Adrenal gland (tissue), 9 donors: ENCODE measurements at regions not wholly inside any gene's neighbourhood (a gene's known extent, or its start where the extent isn't known, plus 50 kb on each side); places are given as distances from the start of the nearest gene placed in this dataset.

Experiments
- DNase-seq, 7 donors: peaks; one replicate each; pipeline ENCODE4 v3.0.0-alpha.2; 2019 to 2020
- H3K27ac ChIP-seq, 5 donors: fragments of 200-600 bp; sonication (generic) in 4 of 5; 1 replicate in 3 of 5; 2 replicates in 2 of 5; pipeline versions ENCODE4 v1.5.1 to v1.8.0; 2016 to 2020; ENCODE audit warnings: mild to moderate bottlenecking in 1 of 5
- H3K27me3 ChIP-seq: fragments of 200-600 bp; 2 replicates; pipeline ENCODE4 v1.8.0; 2021
- H3K36me3 ChIP-seq, 2 donors: fragments of 200-600 bp; replicated peaks in 1 of 2; 1 replicate in 1 of 2; 2 replicates in 1 of 2; pipeline versions ENCODE4 v1.5.1 to v1.8.0; 2018 to 2022
- H3K4me1 ChIP-seq, 2 donors: fragments of 200-600 bp; replicated peaks in 1 of 2; 1 replicate in 1 of 2; 2 replicates in 1 of 2; pipeline versions ENCODE4 v1.5.1 to v1.8.0; 2018 to 2021
- H3K4me3 ChIP-seq, 4 donors: fragments of 200-600 bp; sonication (generic) in 3 of 4; one replicate each; pipeline ENCODE4 v1.5.1; 2016 to 2018
- H3K9me3 ChIP-seq, 3 donors: fragments of 200-600 bp; sonication (generic) in 1 of 3; replicated peaks in 1 of 3; 1 replicate in 2 of 3; 2 replicates in 1 of 3; pipeline versions ENCODE4 v1.5.1 to v1.8.0; 2016 to 2021
- POLR2A ChIP-seq, 2 donors: fragments of 450-650 bp; IDR thresholded peaks; one replicate each; pipeline ENCODE4 v1.6.1; 2017; ENCODE audit warnings: antibody characterized with exemption in 2 of 2, mild to moderate bottlenecking in 2 of 2, moderate library complexity in 1 of 2
- WGBS, 4 donors: extraction: QIAGEN DNeasy Blood & Tissue Kit in 2 of 4; methylation state at CpG; one replicate each; pipeline versions ENCODE4 v1.1.5 to v1.1.7; 2013 to 2017; 5-methylcytosine and 5-hydroxymethylcytosine counted together
- intact Hi-C, 2 donors: fragments of 100-400 bp; cut with DNase I; formaldehyde crosslinking; loops; one replicate each; pipeline versions ENCODE4 v1.14.1 to v1.15.0; 2022 to 2023
- TF ChIP-seq, protein P1 (sequence below), 6 experiments: fragments of 450-650 bp in 4 of 6; fragments of 200-600 bp in 2 of 6; sonication (generic) in 1 of 6; IDR thresholded peaks; 1 replicate in 5 of 6; 2 replicates in 1 of 6; pipeline versions ENCODE4 v1.5.1 to v1.8.0; 2016 to 2021; ENCODE audit warnings: antibody characterized with exemption in 6 of 6, mild to moderate bottlenecking in 2 of 6, moderate library complexity in 1 of 6
- donor health status: healthy with polysubstance abuse.
- donor health status: Bipolar disorder and iron deficiency.
- donor health status: DM: yes; HTN: yes; CAD: no.
- donor health status: DM: no; HTN: no; CAD: no.
- donor health status: DM: no; HTN: no; CAD: no.

DNA sequence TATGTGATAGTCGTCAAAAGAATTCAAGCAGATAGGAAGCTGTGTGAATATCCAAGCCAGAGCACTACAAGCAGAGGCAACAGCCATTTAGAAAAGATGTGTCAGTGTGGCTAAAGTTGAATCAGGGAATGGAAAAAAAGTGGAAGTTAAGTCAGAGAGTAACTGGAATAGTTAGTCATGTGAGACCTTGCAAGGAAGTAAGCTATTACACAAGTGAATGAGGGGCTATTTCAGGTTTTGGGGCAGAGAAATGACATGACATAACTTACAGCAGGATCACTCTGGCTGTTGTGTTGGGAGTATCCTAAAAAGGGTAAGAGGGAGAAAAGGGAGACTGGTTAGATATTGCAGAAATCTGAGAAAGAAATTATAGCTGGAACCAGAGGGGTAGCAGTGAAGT is 236.6 kb upstream of the PCDH18 start:
- H3K4me3 ChIP-seq, result no peak overlapping the region
- TF ChIP-seq, protein P1, sequence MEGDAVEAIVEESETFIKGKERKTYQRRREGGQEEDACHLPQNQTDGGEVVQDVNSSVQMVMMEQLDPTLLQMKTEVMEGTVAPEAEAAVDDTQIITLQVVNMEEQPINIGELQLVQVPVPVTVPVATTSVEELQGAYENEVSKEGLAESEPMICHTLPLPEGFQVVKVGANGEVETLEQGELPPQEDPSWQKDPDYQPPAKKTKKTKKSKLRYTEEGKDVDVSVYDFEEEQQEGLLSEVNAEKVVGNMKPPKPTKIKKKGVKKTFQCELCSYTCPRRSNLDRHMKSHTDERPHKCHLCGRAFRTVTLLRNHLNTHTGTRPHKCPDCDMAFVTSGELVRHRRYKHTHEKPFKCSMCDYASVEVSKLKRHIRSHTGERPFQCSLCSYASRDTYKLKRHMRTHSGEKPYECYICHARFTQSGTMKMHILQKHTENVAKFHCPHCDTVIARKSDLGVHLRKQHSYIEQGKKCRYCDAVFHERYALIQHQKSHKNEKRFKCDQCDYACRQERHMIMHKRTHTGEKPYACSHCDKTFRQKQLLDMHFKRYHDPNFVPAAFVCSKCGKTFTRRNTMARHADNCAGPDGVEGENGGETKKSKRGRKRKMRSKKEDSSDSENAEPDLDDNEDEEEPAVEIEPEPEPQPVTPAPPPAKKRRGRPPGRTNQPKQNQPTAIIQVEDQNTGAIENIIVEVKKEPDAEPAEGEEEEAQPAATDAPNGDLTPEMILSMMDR (IDR thresholded peaks at IDR 0.05), result no peak
- TF ChIP-seq POLR2A (IDR thresholded peaks at IDR 0.05), result no peak
- intact Hi-C loops, result no loop called here
- no peak overlapping the region for H3K27ac ChIP-seq
- 78 to 93% (median 79%) methylated on average over 1 of the region's 1 CpG for WGBS, 4 donors
- DNase-seq, result no peak
- H3K36me3 ChIP-seq, result no peaks in the 10 kb centered on the region
- H3K4me1 ChIP-seq, result no peaks in the 10 kb centered on the region
- H3K9me3 ChIP-seq, result peaks cover 0 to 4% (median 0%) of the 10 kb centered on the region in 3 donors
- H3K27me3 ChIP-seq, result no peaks in the 10 kb centered on the region

DNA sequence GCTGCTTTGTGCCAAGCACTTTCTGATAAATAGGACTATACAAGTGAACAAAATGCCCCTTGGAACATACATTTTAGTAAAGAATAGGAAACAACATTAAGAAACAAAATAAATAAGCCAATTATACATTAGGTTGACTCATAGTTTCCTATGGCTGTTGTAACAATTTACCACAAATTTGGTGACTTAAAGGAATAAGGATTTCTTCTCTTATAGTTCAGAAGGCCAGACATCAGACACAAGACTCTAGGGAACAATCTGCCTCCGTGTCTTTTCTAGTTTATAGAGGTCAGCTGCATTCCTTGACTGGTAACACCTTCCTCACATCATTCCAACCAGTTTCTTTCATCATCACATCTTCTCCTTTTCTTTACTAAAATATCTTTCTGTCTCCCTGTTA is 235.9 kb upstream of the PCDH18 start:
- WGBS, 4 donors, result 43 to 63% (median 52%) methylated on average over 1 of the region's 1 CpG
- DNase-seq, result no peak
- Histone ChIP-seq H3K27ac (no peak overlapping the region), H3K4me3 (no peak overlapping the region), H3K9me3 (peaks cover 0 to 4% (median 0%) of the 10 kb centered on the region in 3 donors), H3K27me3 (no peaks in the 10 kb centered on the region), H3K36me3 (no peaks in the 10 kb centered on the region), H3K4me1 (no peaks in the 10 kb centered on the region)
- no peak for TF ChIP-seq POLR2A (IDR thresholded peaks at IDR 0.05)
- TF ChIP-seq, protein P1 (IDR thresholded peaks at IDR 0.05), result no peak
- intact Hi-C loops, result no loop called here

DNA sequence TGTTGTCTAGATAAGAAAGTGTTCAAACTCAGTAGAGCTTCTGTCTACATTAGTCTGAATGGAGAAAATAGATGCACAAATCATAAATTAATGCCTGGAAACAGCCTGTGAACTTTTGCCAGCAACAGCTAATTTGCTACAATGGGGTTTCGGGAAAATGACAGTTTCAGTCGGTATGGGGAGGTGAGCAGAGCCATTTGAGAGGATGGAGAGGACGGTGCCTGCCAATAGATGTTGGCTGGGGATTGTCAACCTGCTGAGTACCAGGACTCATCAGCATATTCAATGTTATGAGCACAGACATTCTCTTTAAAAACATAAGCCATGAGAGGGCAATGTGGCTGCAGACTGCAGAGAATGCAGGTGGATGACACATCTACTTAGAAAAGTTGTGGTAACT is 230.3 kb upstream of the PCDH18 start:
- 51 to 88% (median 72%) methylated on average over 3 of the region's 3 CpGs for WGBS, 4 donors
- Histone ChIP-seq H3K4me1 (no peaks in the 10 kb centered on the region), H3K36me3 (no peaks in the 10 kb centered on the region), H3K4me3 (no peak overlapping the region), H3K27me3 (no peaks in the 10 kb centered on the region), H3K27ac (no peak overlapping the region), H3K9me3 (no peaks in the 10 kb centered on the region)
- DNase-seq, result no peak
- intact Hi-C loops, result no loop called here
- TF ChIP-seq POLR2A (IDR thresholded peaks at IDR 0.05), result no peak
- TF ChIP-seq, protein P1 (IDR thresholded peaks at IDR 0.05), result no peak

DNA sequence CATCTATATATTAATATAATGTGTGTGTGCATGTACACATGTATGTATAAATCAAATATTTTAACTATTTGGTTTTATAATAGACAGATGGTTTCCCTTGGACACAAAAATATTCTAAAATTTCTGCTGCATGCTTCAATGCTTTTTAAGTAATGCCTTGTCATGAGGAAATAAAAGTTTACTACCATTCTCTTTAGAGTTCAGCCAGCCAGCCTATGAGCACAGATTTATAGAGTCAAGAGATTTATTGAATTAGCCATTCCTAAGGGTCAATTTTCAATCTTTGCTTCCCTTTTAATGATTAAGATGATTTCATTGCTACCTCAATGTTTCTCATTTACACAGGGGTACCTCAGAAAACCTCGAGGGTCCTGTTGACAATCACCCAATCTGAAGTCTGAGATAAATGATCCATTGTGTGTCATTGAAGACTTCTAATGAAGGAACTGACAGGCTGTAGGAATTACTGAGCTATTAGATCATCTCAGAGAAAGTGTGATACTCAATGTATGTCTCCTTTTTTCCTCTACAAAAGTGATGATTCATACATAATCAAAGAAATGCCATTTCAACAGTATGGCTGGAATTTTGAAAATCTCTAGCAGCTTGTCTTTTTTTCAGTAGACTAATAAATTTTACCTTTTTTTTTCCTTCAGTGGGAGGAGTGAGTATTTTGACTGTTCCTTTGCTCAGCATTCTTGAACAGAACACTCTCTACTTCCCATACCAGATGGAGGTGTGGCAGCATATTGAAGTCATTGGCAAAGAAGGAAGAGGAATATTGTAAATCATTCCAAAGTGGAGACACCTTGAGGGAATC is 222.6 kb upstream of the PCDH18 start:
- no peak overlapping the region for H3K4me3 ChIP-seq
- WGBS, 4 donors, result 44 to 47% (median 46%) methylated on average over 1 of the region's 1 CpG
- no peak for DNase-seq
- intact Hi-C loops, result no loop called here
- no peaks in the 10 kb centered on the region for H3K9me3 ChIP-seq
- no peak for TF ChIP-seq POLR2A (IDR thresholded peaks at IDR 0.05)
- TF ChIP-seq, protein P1 (IDR thresholded peaks at IDR 0.05), result no peak
- H3K27ac ChIP-seq, result no peak overlapping the region
- no peaks in the 10 kb centered on the region for H3K36me3 ChIP-seq
- H3K4me1 ChIP-seq, result no peaks in the 10 kb centered on the region
- H3K27me3 ChIP-seq, result no peaks in the 10 kb centered on the region
